CD14-positive monocyte (primary cell): ENCODE measurements at regions not wholly inside any gene's neighbourhood (a gene's known extent, or its start where the extent isn't known, plus 50 kb on each side); places are given as distances from the start of the nearest gene placed in this dataset.
"Not testable (repeated sequence)": the region's sequence is repeated elsewhere in the genome, so short reads cannot be mapped to it uniquely, and the experiment has no call there.

ENCODE experiments used
- DNase-seq, 3 donors: peaks; one replicate each; pipeline ENCODE4 v3.0.0-alpha.2; 2011 to 2022
- H2AFZ ChIP-seq: 2 replicates; pipeline ENCODE4 v1.6.0; 2012; ENCODE audit warnings: mild to moderate bottlenecking, low read depth, low read length, inconsistent platforms; ENCODE audit not compliant: insufficient read depth, poor library complexity, severe bottlenecking
- H3K27ac ChIP-seq, 2 donors: 1 replicate in 1 of 2; 2 replicates in 1 of 2; pipeline ENCODE4 v1.5.1; 2012 to 2013; ENCODE audit warnings: low read length in 2 of 2, control low read depth in 1 of 2, inconsistent platforms in 1 of 2, low read depth in 1 of 2, mild to moderate bottlenecking in 1 of 2
- H3K27me3 ChIP-seq, 2 donors: one replicate each; pipeline versions ENCODE4 v1.6.0 to v1.6.1; 2011 to 2013; ENCODE audit warnings: low read length in 2 of 2; ENCODE audit not compliant: control insufficient read depth in 2 of 2, insufficient read depth in 2 of 2
- H3K36me3 ChIP-seq, 2 donors: replicated peaks in 1 of 2; 1 replicate in 1 of 2; 2 replicates in 1 of 2; pipeline versions ENCODE4 v1.5.1 to v1.6.1; 2012 to 2013; ENCODE audit warnings: low read length in 2 of 2, control low read depth in 1 of 2, inconsistent platforms in 1 of 2, mild to moderate bottlenecking in 1 of 2; ENCODE audit not compliant: insufficient read depth in 2 of 2, control insufficient read depth in 1 of 2
- H3K4me1 ChIP-seq, 2 donors: 1 replicate in 1 of 2; 2 replicates in 1 of 2; pipeline versions ENCODE4 v1.5.1 to v1.6.1; 2012 to 2013; ENCODE audit warnings: low read length in 2 of 2, control low read depth in 1 of 2, inconsistent platforms in 1 of 2, mild to moderate bottlenecking in 1 of 2, moderate library complexity in 1 of 2; ENCODE audit not compliant: insufficient read depth in 2 of 2, control insufficient read depth in 1 of 2
- H3K4me2 ChIP-seq: replicated peaks from 2 replicates; pipeline ENCODE3; 2012; ENCODE audit warnings: low read length, moderate library complexity, mild to moderate bottlenecking; ENCODE audit not compliant: poor library complexity, severe bottlenecking; ENCODE audit errors: extremely low read depth
- H3K4me3 ChIP-seq, 3 experiments: fragments of 200-600 bp in 1 of 3; sonication (generic) in 1 of 3; replicated peaks in 1 of 3; 1 replicate in 2 of 3; 2 replicates in 1 of 3; pipeline ENCODE4 v1.5.1; 2011 to 2013; ENCODE audit warnings: low read length in 3 of 3, mild to moderate bottlenecking in 3 of 3, control low read depth in 2 of 3, low read depth in 2 of 3, inconsistent platforms in 1 of 3, moderate library complexity in 1 of 3
- H3K79me2 ChIP-seq: 2 replicates; pipeline ENCODE4 v1.6.0; 2012; ENCODE audit warnings: mild to moderate bottlenecking, control low read depth, inconsistent platforms, low read length, moderate library complexity; ENCODE audit not compliant: insufficient read depth
- H3K9ac ChIP-seq: 2 replicates; pipeline ENCODE4 v1.6.0; 2017; ENCODE audit warnings: low read length, mild to moderate bottlenecking; ENCODE audit not compliant: insufficient read depth, poor library complexity, severe bottlenecking
- H3K9me3 ChIP-seq, 2 donors: replicated peaks in 1 of 2; 1 replicate in 1 of 2; 2 replicates in 1 of 2; pipeline versions ENCODE4 v1.5.1 to v1.6.1; 2012 to 2013; ENCODE audit warnings: low read length in 2 of 2, control low read depth in 1 of 2; ENCODE audit not compliant: control insufficient read depth in 1 of 2, insufficient read depth in 1 of 2
- H4K20me1 ChIP-seq: 2 replicates; pipeline ENCODE4 v1.6.0; 2012; ENCODE audit warnings: mild to moderate bottlenecking, low read length, control low read depth, moderate library complexity; ENCODE audit not compliant: insufficient read depth
- H3K27ac Mint-ChIP-seq, 7 donors: one replicate each; pipeline ENCODE4 v1.8.0; 2020; ENCODE audit warnings: mild to moderate bottlenecking in 7 of 7, mixed read lengths in 7 of 7, moderate library complexity in 6 of 7, inconsistent platforms in 2 of 7
- H3K27me3 Mint-ChIP-seq, 3 donors: one replicate each; pipeline ENCODE4 v1.8.0; 2021 to 2022; ENCODE audit warnings: low read depth in 3 of 3, mild to moderate bottlenecking in 3 of 3, mixed read lengths in 3 of 3, moderate library complexity in 3 of 3, inconsistent platforms in 1 of 3
- H3K36me3 Mint-ChIP-seq, 2 donors: one replicate each; pipeline ENCODE4 v1.8.0; 2020; ENCODE audit warnings: mixed read lengths in 2 of 2, inconsistent platforms in 1 of 2, mild to moderate bottlenecking in 1 of 2
- H3K4me1 Mint-ChIP-seq: one replicate; pipeline ENCODE4 v1.8.0; 2020; ENCODE audit warnings: mild to moderate bottlenecking, mixed read lengths
- H3K4me3 Mint-ChIP-seq, 2 donors: one replicate each; pipeline ENCODE4 v1.8.0; 2020; ENCODE audit warnings: mild to moderate bottlenecking in 2 of 2, mixed read lengths in 2 of 2, moderate library complexity in 1 of 2
- H3K9me3 Mint-ChIP-seq, 7 donors: one replicate each; pipeline ENCODE4 v1.8.0; 2020 to 2022; ENCODE audit warnings: mixed read lengths in 7 of 7, mild to moderate bottlenecking in 6 of 7, moderate library complexity in 6 of 7, inconsistent platforms in 2 of 7
- WGBS: methylation state at CpG from one replicate; pipeline ENCODE4 v1.1.5; 2013; ENCODE audit warnings: missing lambda C conversion rate; ENCODE audit not compliant: insufficient coverage; 5-methylcytosine and 5-hydroxymethylcytosine counted together
- intact Hi-C, 2 donors: fragments of 100-400 bp; cut with micrococcal nuclease; formaldehyde crosslinking; loops; one replicate each; pipeline versions ENCODE4 v1.15.0 to v1.15.1; 2023

DNA sequence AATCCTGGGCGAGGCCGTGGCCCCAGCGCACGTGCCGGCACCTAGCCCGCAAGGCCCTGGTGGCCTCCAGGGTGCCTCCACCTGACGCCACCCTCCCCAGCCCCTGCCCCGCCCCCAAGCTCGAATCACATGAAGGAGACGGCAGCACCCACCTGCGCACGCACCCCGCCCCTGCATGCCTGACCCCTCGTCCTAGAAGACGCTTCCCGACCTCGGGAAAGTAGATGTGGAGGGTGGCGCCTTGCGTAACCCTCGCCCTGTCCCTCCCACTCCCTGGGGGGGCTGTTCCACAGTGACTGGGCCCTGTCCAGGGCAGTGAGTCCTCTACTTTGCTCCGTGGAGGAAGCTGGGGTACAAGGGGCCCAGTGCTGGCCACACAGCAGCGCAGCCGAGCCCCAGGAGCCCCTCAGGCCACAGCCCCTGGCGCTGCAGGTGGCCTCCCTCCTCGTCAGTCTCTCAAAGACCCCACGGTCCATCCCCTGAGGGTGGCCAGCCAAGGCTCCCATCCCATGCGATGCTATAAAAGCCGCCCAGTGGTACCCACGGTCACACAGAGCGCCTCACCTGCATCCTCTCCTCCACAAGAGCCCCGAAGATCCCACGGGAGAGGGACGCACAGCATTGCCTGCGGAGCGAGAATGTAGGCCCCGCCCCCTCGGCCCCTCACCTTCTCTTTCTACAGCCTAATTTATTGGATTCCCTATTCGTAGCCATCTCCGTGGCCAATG, 3027.3 kb upstream of the TEKT4 start:
- H2AFZ ChIP-seq, H3K9ac ChIP-seq, H3K4me2 ChIP-seq, H3K9me3 ChIP-seq, H3K36me3 ChIP-seq, H3K27ac Mint-ChIP-seq, H3K4me1 ChIP-seq, H3K4me3 Mint-ChIP-seq, H4K20me1 ChIP-seq, DNase-seq, H3K36me3 Mint-ChIP-seq, H3K27ac ChIP-seq, H3K79me2 ChIP-seq, intact Hi-C loops, H3K4me3 ChIP-seq, H3K4me1 Mint-ChIP-seq: not testable (repeated sequence)
- Mint-ChIP-seq H3K27me3 (peaks cover 29 to 40% (median 34%) of the 10 kb centered on the region in 3 donors), H3K9me3 (peaks cover 0 to 20% (median 5%) of the 10 kb centered on the region in 7 donors)
- peaks cover 8 to 25% of the 10 kb centered on the region in 2 donors for H3K27me3 ChIP-seq
- 84% methylated on average over 25 of the region's 39 CpGs for WGBS

- intact Hi-C loops, H3K27ac Mint-ChIP-seq, H3K4me1 ChIP-seq, H3K9me3 ChIP-seq, DNase-seq, H3K4me2 ChIP-seq, H3K27ac ChIP-seq, H3K9ac ChIP-seq, H4K20me1 ChIP-seq, H3K4me3 Mint-ChIP-seq, H3K4me3 ChIP-seq, H3K79me2 ChIP-seq, H2AFZ ChIP-seq, H3K36me3 ChIP-seq, H3K4me1 Mint-ChIP-seq, H3K36me3 Mint-ChIP-seq: not testable (repeated sequence)
- peaks cover 0 to 20% (median 5%) of the 10 kb centered on the region in 7 donors for H3K9me3 Mint-ChIP-seq
- 84% methylated on average over 11 of the region's 17 CpGs for WGBS
- H3K27me3 ChIP-seq = peaks cover 8 to 25% of the 10 kb centered on the region in 2 donors
- H3K27me3 Mint-ChIP-seq = peaks cover 32 to 39% (median 35%) of the 10 kb centered on the region in 3 donors
Measured at GRCh38 chr2:91844451-91844825, 3026.8 kb upstream of the TEKT4 start.

GRCh38 chr2:91846388-91846787, 3024.8 kb upstream of the TEKT4 start:
- H3K27me3 ChIP-seq, H3K4me3 Mint-ChIP-seq, H3K79me2 ChIP-seq, intact Hi-C loops, H3K36me3 Mint-ChIP-seq, DNase-seq, H3K4me3 ChIP-seq, H3K4me2 ChIP-seq, H3K36me3 ChIP-seq, H4K20me1 ChIP-seq, H3K9me3 ChIP-seq, H3K4me1 Mint-ChIP-seq, H3K27ac Mint-ChIP-seq, H3K4me1 ChIP-seq, H3K27ac ChIP-seq, H3K9ac ChIP-seq, H2AFZ ChIP-seq: not testable (repeated sequence)
- Mint-ChIP-seq H3K27me3 (peaks cover 15 to 19% (median 19%) of the 10 kb centered on the region in 3 donors), H3K9me3 (peaks cover 0 to 11% (median 4%) of the 10 kb centered on the region in 7 donors)
- WGBS = 67% methylated on average over 2 of the region's 3 CpGs

GRCh38 chr2:91851689-91852420, 3019.4 kb upstream of the TEKT4 start:
- H3K4me3 ChIP-seq, H3K36me3 Mint-ChIP-seq, H3K27me3 ChIP-seq, H3K4me1 ChIP-seq, DNase-seq, H3K79me2 ChIP-seq, H3K9me3 Mint-ChIP-seq, H4K20me1 ChIP-seq, H2AFZ ChIP-seq, H3K4me3 Mint-ChIP-seq, H3K9me3 ChIP-seq, H3K27ac Mint-ChIP-seq, H3K36me3 ChIP-seq, H3K9ac ChIP-seq, H3K4me2 ChIP-seq, H3K27ac ChIP-seq, intact Hi-C loops, H3K4me1 Mint-ChIP-seq: not testable (repeated sequence)
- H3K27me3 Mint-ChIP-seq = peaks cover 5 to 11% (median 5%) of the 10 kb centered on the region in 3 donors
- 98% methylated on average over 8 of the region's 47 CpGs for WGBS
